Mesodermal cell (in vitro differentiated cells): ENCODE measurements at regions not wholly inside any gene's neighbourhood (a gene's known extent, or its start where the extent isn't known, plus 50 kb on each side); places are given as distances from the start of the nearest gene placed in this dataset.

Experiments used
- H3K27ac ChIP-seq: 2 replicates; pipeline ENCODE4 v1.7.0; 2013; ENCODE audit warnings: mild to moderate bottlenecking, low read depth, low read length, moderate library complexity; ENCODE audit not compliant: severe bottlenecking
- H3K36me3 ChIP-seq: 2 replicates; pipeline ENCODE4 v1.7.1; 2013; ENCODE audit warnings: mild to moderate bottlenecking, low read length, moderate library complexity; ENCODE audit not compliant: control insufficient read depth, insufficient read depth
- H3K4me1 ChIP-seq: one replicate; pipeline ENCODE4 v1.7.1; 2013; ENCODE audit warnings: mild to moderate bottlenecking, low read length; ENCODE audit not compliant: insufficient read depth, control insufficient read depth, poor library complexity, severe bottlenecking
- H3K4me3 ChIP-seq: 2 replicates; pipeline ENCODE4 v1.7.0; 2013; ENCODE audit warnings: low read length, control low read depth, mild to moderate bottlenecking; ENCODE audit not compliant: insufficient read depth, poor library complexity, severe bottlenecking; ENCODE audit errors: extremely low read depth
- H3K9me3 ChIP-seq: 2 replicates; pipeline ENCODE4 v1.7.1; 2013; ENCODE audit warnings: mild to moderate bottlenecking, low read length, moderate library complexity; ENCODE audit not compliant: control insufficient read depth
- WGBS, 2 experiments: methylation state at CpG; one replicate each; pipeline ENCODE4 v1.1.5; 2013; ENCODE audit warnings: missing lambda C conversion rate in 2 of 2; ENCODE audit not compliant: insufficient coverage in 2 of 2; 5-methylcytosine and 5-hydroxymethylcytosine counted together

- Histone ChIP-seq H3K27ac (no peak overlapping the region), H3K4me3 (no peak overlapping the region), H3K36me3 (no peaks in the 10 kb centered on the region), H3K4me1 (no peaks in the 10 kb centered on the region), H3K9me3 (no peaks in the 10 kb centered on the region)
- 93 to 98% methylated on average over 7 of the region's 8 CpGs for WGBS, 2 experiments
These were observed 63.0 kb downstream of the RMI2 start for GRCh38 chr16:11408216-11408615.

GRCh38 chr16:11409398-11409797 lies 64.1 kb downstream of the RMI2 start:
- WGBS, 2 experiments: 88 to 89% methylated on average over 4 to 5 of the region's 6 CpGs
- Histone ChIP-seq H3K36me3 (no peaks in the 10 kb centered on the region), H3K4me3 (no peak overlapping the region), H3K27ac (no peak overlapping the region), H3K9me3 (no peaks in the 10 kb centered on the region), H3K4me1 (no peaks in the 10 kb centered on the region)

- 89 to 91% methylated on average over 7 to 12 of the region's 12 CpGs for WGBS, 2 experiments
- Histone ChIP-seq H3K4me1 (no peaks in the 10 kb centered on the region), H3K4me3 (no peak overlapping the region), H3K27ac (no peak overlapping the region), H3K36me3 (no peaks in the 10 kb centered on the region), H3K9me3 (no peaks in the 10 kb centered on the region)
These were observed 65.3 kb downstream of the RMI2 start for GRCh38 chr16:11410376-11411058.

GRCh38 chr16:11411059-11411550 lies 65.8 kb downstream of the RMI2 start:
- H3K4me1 ChIP-seq: no peaks in the 10 kb centered on the region
- H3K27ac ChIP-seq: no peak overlapping the region
- WGBS, 2 experiments: 90 to 91% methylated on average over 9 of the region's 9 CpGs
- H3K4me3 ChIP-seq: no peak overlapping the region
- H3K9me3 ChIP-seq: no peaks in the 10 kb centered on the region
- H3K36me3 ChIP-seq: no peaks in the 10 kb centered on the region

- 66 to 87% methylated on average over 4 to 8 of the region's 10 CpGs for WGBS, 2 experiments
- H3K9me3 ChIP-seq: no peaks in the 10 kb centered on the region
- no peak overlapping the region for H3K4me3 ChIP-seq
- no peaks in the 10 kb centered on the region for H3K4me1 ChIP-seq
- no peaks in the 10 kb centered on the region for H3K36me3 ChIP-seq
- no peak overlapping the region for H3K27ac ChIP-seq
These were observed 67.1 kb downstream of the RMI2 start for GRCh38 chr16:11412175-11412904.

GRCh38 chr16:11412965-11413887 lies 68.0 kb downstream of the RMI2 start:
- Histone ChIP-seq H3K4me1 (no peaks in the 10 kb centered on the region), H3K4me3 (no peak overlapping the region), H3K27ac (no peak overlapping the region), H3K36me3 (no peaks in the 10 kb centered on the region), H3K9me3 (no peaks in the 10 kb centered on the region)
- WGBS, 2 experiments: 91 to 93% methylated on average over 13 to 14 of the region's 15 CpGs

GRCh38 chr16:11413907-11414595 lies 68.8 kb downstream of the RMI2 start:
- WGBS, 2 experiments: 87 to 93% methylated on average over 10 of the region's 11 CpGs
- Histone ChIP-seq H3K4me3 (no peak overlapping the region), H3K36me3 (no peaks in the 10 kb centered on the region), H3K4me1 (no peaks in the 10 kb centered on the region), H3K27ac (no peak overlapping the region), H3K9me3 (no peaks in the 10 kb centered on the region)

GRCh38 chr16:11414815-11415775 lies 69.8 kb downstream of the RMI2 start:
- H3K9me3 ChIP-seq: no peaks in the 10 kb centered on the region
- no peak overlapping the region for H3K4me3 ChIP-seq
- WGBS, 2 experiments: 81 to 84% methylated on average over 17 to 19 of the region's 21 CpGs
- no peak overlapping the region for H3K27ac ChIP-seq
- H3K4me1 ChIP-seq: no peaks in the 10 kb centered on the region
- no peaks in the 10 kb centered on the region for H3K36me3 ChIP-seq

- H3K27ac ChIP-seq: no peak overlapping the region
- no peaks in the 10 kb centered on the region for H3K4me1 ChIP-seq
- H3K36me3 ChIP-seq: no peaks in the 10 kb centered on the region
- H3K4me3 ChIP-seq: no peak overlapping the region
- 95 to 96% methylated on average over 11 to 13 of the region's 16 CpGs for WGBS, 2 experiments
- no peaks in the 10 kb centered on the region for H3K9me3 ChIP-seq
These were observed 71.2 kb downstream of the RMI2 start for GRCh38 chr16:11416228-11417001.
